GM10248 (cell line): ENCODE measurements at regions not wholly inside any gene's neighbourhood (a gene's known extent, or its start where the extent isn't known, plus 50 kb on each side); places are given as distances from the start of the nearest gene placed in this dataset.
"Not testable (repeated sequence)": the region's sequence is repeated elsewhere in the genome, so short reads cannot be mapped to it uniquely, and the experiment has no call there.

Experiments used
- CTCF ChIA-PET: fragments of 300-600 bp; sonication (Branson Sonifier 250); formaldehyde crosslinking; extraction: SDS; loops from one replicate; lab custom pipeline; 2021; ENCODE audit warnings: antibody characterized with exemption; lab: Yijun Ruan, JAX
- POLR2A ChIA-PET: fragments of 350-650 bp; sonication (Branson Sonifier 250); formaldehyde crosslinking; extraction: SDS; loops from one replicate; lab custom pipeline; 2020; ENCODE audit warnings: antibody characterized with exemption; lab: Yijun Ruan, JAX
- DNase-seq: peaks from one replicate; pipeline ENCODE4 v3.0.0; 2012; ENCODE audit errors: extremely low spot score
- TF ChIP-seq, protein P1 (sequence below): IDR thresholded peaks from 2 replicates; pipeline ENCODE4 v1.5.1; 2012; ENCODE audit warnings: mild to moderate bottlenecking, low read depth; ENCODE audit errors: extremely low read depth, missing control alignments, control extremely low read depth

DNA sequence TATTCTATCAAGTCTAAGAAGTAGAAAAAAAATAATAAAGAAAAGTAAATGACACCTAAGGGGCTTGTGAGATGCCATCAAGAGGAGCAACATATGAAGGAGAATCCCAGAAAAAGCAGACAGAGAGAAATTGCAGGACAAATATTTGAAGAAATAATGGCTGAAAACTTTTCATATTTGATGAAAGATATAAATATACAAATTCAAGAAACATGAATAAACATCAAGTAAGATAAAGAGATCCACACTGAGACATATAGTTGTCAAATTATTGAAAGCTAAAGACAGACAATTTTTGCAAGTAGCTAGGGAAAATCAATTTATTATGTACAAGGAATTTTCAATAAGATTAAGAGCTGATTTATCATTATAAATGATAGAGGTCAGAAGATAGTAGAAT is 558.0 kb downstream of the ZWINT start:
- ChIA-PET POLR2A (no interaction called here), CTCF (no interaction called here)
- TF ChIP-seq, protein P1, sequence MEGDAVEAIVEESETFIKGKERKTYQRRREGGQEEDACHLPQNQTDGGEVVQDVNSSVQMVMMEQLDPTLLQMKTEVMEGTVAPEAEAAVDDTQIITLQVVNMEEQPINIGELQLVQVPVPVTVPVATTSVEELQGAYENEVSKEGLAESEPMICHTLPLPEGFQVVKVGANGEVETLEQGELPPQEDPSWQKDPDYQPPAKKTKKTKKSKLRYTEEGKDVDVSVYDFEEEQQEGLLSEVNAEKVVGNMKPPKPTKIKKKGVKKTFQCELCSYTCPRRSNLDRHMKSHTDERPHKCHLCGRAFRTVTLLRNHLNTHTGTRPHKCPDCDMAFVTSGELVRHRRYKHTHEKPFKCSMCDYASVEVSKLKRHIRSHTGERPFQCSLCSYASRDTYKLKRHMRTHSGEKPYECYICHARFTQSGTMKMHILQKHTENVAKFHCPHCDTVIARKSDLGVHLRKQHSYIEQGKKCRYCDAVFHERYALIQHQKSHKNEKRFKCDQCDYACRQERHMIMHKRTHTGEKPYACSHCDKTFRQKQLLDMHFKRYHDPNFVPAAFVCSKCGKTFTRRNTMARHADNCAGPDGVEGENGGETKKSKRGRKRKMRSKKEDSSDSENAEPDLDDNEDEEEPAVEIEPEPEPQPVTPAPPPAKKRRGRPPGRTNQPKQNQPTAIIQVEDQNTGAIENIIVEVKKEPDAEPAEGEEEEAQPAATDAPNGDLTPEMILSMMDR = no peak
- no peak for DNase-seq

DNA sequence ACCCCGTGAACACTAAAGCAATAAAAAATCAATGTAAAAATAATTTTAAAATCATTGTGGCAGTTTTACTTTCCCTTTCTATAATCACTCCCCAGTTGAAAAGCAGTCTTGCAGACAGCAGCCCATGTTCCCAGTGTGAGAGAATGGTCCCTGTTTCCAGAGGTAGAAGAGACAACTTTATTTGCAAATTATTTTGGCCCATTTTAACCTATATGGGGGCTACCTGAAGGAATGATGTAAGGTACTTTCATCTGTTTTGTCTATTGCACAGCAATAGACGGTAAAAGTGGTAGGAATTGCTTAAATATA is 559.8 kb downstream of the ZWINT start:
- no peak for DNase-seq
- POLR2A ChIA-PET = no interaction called here
- CTCF ChIA-PET = interaction anchor here (1.7 kb wide), 1 partner anchor 9 kb away, joined by 5 read pairs; no protein-coding TSS in a partner anchor
- TF ChIP-seq, protein P1 = no peak

DNA sequence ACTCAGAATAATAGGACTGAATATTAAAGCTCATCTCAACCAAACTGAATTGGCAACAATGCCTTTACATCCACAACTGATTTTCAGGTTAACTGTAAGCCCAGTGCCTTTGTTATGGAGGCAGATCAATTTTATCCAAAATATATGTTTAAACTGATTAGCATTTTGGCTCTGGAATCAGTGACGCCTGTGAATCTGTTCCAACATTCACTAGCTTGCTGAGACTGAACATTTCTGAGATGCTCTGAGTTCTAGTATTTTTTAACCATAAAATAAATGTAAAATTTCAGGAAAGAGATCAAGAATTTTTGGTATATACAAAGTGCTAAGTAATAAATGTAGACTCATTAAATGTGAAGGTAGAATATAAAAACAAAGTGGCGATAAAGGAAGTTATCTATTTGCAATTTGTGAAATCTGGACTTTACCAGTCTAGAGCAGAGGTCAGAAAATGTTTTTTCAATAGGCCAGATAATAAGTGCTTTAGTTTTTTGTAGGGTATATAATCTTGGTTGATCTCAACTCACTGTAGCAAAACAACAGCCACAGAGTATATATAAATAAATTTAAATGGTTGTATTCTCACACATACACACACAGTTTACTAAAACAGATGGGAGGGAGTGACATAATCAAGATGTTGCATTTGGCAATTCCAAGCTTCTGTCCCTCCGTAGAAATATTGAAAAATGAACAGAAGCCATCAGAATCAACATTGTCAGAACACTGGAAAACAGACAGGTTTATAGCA is 560.3 kb downstream of the ZWINT start:
- ChIA-PET POLR2A (no interaction called here), CTCF (interaction anchor here (1.7 kb wide), 1 partner anchor 9 kb away, joined by 5 read pairs; no protein-coding TSS in a partner anchor)
- no peak for DNase-seq
- TF ChIP-seq, protein P1 = no peak

DNA sequence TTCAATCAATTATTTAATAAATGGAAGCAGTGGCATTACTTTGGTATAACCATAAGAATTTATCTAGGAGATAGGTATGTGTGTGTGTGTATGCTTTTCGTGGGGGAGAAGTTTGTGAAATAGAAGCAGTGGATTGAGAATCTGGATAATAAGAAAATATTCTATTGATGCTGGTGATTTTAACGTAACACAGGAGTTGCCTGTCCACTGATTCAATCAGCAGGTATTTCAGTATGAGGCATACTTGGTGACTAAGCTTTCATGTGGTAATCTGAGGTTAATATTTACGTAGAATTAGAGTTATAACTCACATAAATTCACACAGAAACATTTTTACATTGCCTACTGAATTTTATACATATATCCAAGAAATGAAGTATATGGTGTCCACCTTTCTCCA is 568.0 kb downstream of the ZWINT start:
- ChIA-PET POLR2A (no interaction called here), CTCF (no interaction called here)
- TF ChIP-seq, protein P1 = no peak
- no peak for DNase-seq

DNA sequence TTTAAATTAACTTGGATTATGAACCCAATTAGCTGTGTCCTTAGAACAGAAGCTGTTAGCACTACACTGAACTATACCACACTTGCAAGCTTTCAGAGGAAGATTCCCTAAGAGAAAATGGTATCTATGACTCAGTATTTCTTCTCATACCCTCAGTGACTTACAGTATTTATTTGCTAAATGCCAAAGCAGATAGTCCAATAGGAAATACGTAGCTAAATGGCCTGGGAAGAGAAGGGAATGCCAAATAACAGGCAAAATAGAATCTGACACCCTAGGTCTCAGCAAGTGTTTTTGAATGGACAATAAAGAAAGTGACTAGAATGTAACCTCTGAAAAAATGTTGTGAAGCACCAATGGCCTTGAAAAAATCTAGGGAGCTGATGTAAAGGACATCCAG is 570.8 kb downstream of the ZWINT start:
- DNase-seq, POLR2A ChIA-PET: not testable (repeated sequence)
- CTCF ChIA-PET = interaction anchor here (1.0 kb wide), 1 partner anchor 9 kb away, joined by 3 read pairs; no protein-coding TSS in a partner anchor

DNA sequence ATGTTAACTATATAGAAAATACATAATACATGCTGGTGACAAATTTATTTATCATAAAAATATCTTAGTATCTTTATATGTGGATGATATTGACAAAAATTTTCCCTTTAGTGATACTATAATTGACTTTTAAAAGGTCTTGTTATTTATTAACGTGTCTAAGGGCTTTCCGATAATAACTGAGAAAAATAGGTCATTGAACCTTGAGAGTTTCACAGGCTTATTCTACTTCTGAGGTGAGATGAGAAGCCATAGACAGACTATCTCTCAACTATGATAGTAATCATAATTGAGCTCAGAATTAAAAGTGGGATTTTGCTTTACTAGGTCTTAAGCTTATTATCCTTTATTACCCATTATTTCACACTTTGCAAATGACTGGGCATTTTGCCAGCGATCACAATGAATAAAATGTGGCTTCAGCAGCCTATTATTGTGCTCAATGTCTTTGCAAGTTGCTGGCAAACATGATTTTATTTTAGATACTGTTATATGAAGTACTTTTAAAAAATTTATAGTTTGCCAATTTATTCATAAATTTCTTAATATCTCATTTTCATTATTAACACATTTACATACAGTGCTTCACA is 574.5 kb downstream of the ZWINT start:
- no peak for DNase-seq
- TF ChIP-seq, protein P1 = no peak
- CTCF ChIA-PET = no interaction called here
- POLR2A ChIA-PET = no interaction called here

DNA sequence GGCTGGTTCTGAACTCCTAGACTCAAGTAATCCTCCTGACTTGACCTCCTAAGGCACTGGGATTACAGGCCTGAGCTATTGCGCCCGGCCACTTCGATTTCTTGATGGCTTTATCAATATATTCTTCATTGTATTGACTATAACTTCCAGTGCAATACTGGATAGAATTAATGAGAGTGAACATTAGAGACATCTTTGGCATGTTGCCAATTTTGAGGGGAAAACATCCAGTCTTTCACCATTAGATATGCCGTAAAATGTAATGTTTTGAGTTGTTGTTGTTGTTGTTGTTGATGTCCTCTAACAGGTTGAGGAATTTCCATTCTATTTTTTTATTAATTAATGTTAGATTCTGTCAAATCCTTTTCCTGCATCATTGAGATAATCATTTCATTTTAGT is 578.9 kb downstream of the ZWINT start:
- TF ChIP-seq, protein P1 = no peak
- CTCF ChIA-PET = no interaction called here
- POLR2A ChIA-PET = no interaction called here
- DNase-seq = no peak
